ENCODE measurements at regions not wholly inside any gene's neighbourhood (a gene's known extent, or its start where the extent isn't known, plus 50 kb on each side); places are given as distances from the start of the nearest gene placed in this dataset.

- DNase-seq (ENCODE audit: low spot score), result no peak
Observed at GRCh38 chr22:48746789-48747425, 1080.8 kb downstream of the BRD1 start.

- DNase-seq (ENCODE audit: low spot score), result no peak
Observed at GRCh38 chr22:48745842-48746788, 1081.6 kb downstream of the BRD1 start.

- DNase-seq (ENCODE audit: low spot score), result no peak
Observed at GRCh38 chr22:48744967-48745841, 1082.5 kb downstream of the BRD1 start.

- no peak for DNase-seq (ENCODE audit: low spot score)
Observed at GRCh38 chr22:48744283-48744641, 1083.4 kb downstream of the BRD1 start.

GRCh38 chr22:48743601-48744282 is 1083.9 kb downstream of the BRD1 start:
- no peak for DNase-seq (ENCODE audit: low spot score)

- DNase-seq (ENCODE audit: low spot score), result no peak
Observed at GRCh38 chr22:48742556-48743343, 1084.9 kb downstream of the BRD1 start.

- no peak for DNase-seq (ENCODE audit: low spot score)
Observed at GRCh38 chr22:48742191-48742555, 1085.5 kb downstream of the BRD1 start.

- DNase-seq (ENCODE audit: low spot score), result no peak
Observed at GRCh38 chr22:48741540-48741939, 1086.1 kb downstream of the BRD1 start.

- no peak for DNase-seq (ENCODE audit: low spot score)
Observed at GRCh38 chr22:48740731-48741405, 1086.8 kb downstream of the BRD1 start.

- DNase-seq (ENCODE audit: low spot score), result no peak
Observed at GRCh38 chr22:48740086-48740730, 1087.5 kb downstream of the BRD1 start.

- DNase-seq (ENCODE audit: low spot score), result no peak
Observed at GRCh38 chr22:48739348-48740085, 1088.2 kb downstream of the BRD1 start.

GRCh38 chr22:48738204-48738980 is 1089.3 kb downstream of the BRD1 start:
- no peak for DNase-seq (ENCODE audit: low spot score)

GRCh38 chr22:48737461-48738203 is 1090.0 kb downstream of the BRD1 start:
- no peak for DNase-seq (ENCODE audit: low spot score)

GRCh38 chr22:48736593-48737460 is 1090.8 kb downstream of the BRD1 start:
- no peak for DNase-seq (ENCODE audit: low spot score)

- no peak for DNase-seq (ENCODE audit: low spot score)
Observed at GRCh38 chr22:48734961-48735360, 1092.7 kb downstream of the BRD1 start.

- DNase-seq (ENCODE audit: low spot score), result no peak
Observed at GRCh38 chr22:48734359-48734758, 1093.3 kb downstream of the BRD1 start.

All from AG08396 (cell line).